HG03039 (cell line): ENCODE measurements at regions not wholly inside any gene's neighbourhood (a gene's known extent, or its start where the extent isn't known, plus 50 kb on each side); places are given as distances from the start of the nearest gene placed in this dataset.
"Not testable (repeated sequence)": the region's sequence is repeated elsewhere in the genome, so short reads cannot be mapped to it uniquely, and the experiment has no call there.

Experiments used
- ATAC-seq: cut with Tn5 transposase; IDR thresholded peaks from one replicate; pipeline ENCODE4 v1.9.1; 2021; ENCODE audit warnings: mild to moderate bottlenecking, moderate library complexity; ENCODE audit not compliant: unreplicated experiment

DNA sequence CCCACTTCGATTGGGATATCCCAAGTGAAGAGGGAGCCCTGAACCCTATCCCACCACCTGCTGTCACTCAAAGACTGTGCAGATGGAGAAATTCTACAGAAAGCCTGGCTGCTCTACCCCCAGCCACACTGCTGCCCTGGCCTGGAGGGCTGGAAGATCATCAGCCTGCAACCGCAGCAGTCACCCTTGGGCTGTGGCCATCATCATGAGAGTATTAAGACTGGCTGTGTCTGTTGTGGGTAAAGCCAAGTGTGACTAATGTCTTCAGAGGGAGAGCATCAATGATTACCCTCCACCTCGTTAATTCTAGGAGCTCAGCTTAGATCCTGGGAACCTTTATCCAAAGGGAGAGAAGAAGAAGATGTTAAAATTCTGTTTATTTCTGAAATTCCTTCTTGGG is 221.5 kb downstream of the TFCP2L1 start:
- ATAC-seq: no peak

- no peak for ATAC-seq
Measured at GRCh38 chr2:121064186-121064585, 220.8 kb downstream of the TFCP2L1 start.

- no peak for ATAC-seq
Measured at GRCh38 chr2:121065239-121065638, 219.8 kb downstream of the TFCP2L1 start.

DNA sequence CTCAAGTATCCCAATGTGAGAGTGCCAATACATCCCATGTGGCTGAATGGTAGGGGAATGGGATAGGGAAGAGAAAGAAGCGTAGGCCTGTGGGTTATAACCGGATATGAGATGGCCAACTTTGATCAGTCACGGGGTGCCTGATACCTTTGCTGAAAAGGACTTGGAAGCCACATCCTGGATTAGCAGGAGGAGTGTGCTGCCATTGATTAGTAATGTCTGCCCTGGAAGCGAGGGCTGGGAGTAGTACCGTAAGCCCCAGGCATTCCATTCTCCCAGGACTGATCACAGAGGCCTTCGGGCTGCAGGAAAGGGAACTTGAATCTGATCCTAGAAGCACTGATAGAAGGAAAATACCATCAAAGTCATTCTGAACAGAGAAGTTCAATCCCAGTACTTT is 218.5 kb downstream of the TFCP2L1 start:
- ATAC-seq: no peak

GRCh38 chr2:121068851-121069250 is 216.2 kb downstream of the TFCP2L1 start:
- ATAC-seq: no peak

DNA sequence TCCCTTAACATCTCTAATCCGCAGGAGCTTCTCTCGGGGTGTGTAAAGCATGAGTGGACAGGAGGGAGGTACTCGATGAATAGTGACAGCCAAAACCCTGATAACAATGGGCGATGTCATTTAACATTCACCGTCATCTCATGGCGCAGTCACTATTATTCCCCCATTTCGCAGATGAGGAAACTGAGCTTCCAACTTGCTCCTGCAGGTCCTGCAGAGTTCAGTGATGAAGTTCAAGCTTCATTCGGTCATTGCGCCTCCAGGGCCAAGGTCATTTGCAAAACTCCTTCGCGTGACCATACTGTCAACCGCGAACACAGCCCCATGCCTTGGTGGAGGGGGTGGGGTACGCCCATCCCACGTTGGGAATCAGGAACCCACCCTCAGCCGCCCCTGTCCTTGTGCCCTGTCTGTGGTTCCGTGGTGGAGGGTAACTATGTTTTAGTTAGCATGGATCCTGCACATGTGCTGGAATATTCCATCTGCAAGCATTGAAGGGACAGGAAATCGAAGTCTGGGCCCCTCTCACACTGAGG is 215.5 kb downstream of the TFCP2L1 start:
- ATAC-seq: no peak

- not testable (repeated sequence) for ATAC-seq
Measured at GRCh38 chr2:121070061-121070460, 214.9 kb downstream of the TFCP2L1 start.

- no peak for ATAC-seq
Measured at GRCh38 chr2:121071034-121071504, 213.9 kb downstream of the TFCP2L1 start.

- ATAC-seq: no peak
Measured at GRCh38 chr2:121072784-121073183, 212.2 kb downstream of the TFCP2L1 start.

DNA sequence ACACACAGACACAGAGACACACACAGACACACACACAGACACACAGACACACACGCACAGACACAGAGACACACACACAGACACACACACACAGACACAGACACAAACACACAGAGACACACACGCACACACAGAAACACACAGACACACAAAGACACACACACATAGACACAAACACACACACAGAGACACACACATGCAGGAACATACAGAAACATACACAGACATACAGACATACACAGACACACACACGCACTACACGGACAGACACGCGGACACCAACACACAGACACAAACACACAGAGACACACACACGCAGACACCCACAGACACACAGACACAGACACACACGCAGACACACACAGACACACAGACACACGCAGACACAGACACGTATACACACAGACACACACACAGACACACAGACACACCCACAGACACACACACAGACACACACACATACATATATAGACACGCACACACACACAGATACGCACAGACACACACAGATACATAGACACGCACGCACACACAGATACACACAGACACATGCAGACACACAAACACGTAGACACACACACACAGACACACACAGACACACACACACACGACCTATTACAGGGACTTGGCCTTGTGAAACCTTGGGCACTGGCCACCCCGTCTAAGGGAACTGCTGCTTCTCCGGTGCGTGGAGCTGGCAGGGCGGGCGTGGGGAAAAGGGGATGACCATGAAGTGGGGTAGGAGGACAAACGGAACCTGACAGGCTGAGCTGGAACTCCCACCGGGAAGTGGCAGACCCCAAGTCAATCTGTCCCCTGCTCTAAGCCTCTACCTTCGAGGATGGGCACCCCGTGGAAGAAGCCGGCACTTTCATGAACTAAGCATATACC is 211.4 kb downstream of the TFCP2L1 start:
- ATAC-seq: no peak

DNA sequence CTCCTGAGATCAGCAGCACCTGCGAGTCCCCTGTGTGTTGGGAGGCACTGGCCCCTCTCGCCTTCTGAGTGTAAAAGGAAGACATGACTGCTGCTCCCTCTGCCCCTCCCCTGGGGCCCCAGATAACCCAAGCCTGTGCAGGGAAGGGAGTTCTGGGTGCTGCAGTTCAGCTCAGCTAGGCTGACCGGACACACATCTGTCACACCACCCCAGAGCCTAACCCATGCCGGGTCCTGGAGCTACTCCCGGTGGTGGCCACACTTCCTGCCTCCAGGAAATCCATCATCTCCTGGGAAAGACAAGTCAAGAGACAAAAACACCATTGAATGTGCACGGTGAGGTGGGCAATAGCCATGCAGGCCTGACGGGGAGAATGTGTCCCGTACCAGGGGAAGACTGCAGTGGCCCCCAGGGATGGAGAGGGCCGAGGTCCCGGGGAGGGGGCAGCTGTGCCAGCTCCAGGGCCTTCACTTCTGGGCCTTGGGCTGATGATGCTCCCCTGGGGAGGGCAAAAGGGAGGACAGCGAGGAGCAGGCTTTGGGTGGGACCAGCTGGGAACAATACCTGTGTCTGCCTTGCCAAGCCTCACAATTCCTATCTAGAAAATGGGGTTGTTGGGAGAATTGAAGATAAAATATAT is 210.6 kb downstream of the TFCP2L1 start:
- ATAC-seq: no peak

DNA sequence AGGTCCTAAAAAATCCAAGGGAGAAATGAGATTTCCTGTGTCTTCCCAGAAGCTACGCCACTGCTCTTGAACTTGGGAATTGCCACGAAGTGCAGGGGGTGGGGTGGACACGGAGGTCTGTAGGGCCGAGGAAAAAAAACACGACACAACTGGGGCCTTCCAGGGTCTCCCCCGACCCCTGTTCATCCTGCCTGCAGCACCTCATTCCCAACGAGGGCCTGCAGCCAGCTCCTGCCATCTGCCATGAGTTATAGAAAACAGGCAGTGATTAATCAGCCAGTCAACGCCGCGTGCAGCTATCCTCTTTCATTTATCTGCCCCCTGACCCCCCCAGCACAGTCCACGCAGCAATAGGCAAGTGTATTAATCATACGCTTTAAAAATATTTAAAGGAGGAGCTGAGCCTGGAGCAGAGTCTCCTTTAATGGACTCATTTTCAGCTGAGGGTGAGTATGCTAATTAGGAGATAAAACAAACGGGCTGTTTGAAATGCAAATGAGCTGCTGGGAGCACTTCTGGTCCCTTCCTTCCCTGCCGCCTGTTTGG is 209.9 kb downstream of the TFCP2L1 start:
- ATAC-seq: no peak

DNA sequence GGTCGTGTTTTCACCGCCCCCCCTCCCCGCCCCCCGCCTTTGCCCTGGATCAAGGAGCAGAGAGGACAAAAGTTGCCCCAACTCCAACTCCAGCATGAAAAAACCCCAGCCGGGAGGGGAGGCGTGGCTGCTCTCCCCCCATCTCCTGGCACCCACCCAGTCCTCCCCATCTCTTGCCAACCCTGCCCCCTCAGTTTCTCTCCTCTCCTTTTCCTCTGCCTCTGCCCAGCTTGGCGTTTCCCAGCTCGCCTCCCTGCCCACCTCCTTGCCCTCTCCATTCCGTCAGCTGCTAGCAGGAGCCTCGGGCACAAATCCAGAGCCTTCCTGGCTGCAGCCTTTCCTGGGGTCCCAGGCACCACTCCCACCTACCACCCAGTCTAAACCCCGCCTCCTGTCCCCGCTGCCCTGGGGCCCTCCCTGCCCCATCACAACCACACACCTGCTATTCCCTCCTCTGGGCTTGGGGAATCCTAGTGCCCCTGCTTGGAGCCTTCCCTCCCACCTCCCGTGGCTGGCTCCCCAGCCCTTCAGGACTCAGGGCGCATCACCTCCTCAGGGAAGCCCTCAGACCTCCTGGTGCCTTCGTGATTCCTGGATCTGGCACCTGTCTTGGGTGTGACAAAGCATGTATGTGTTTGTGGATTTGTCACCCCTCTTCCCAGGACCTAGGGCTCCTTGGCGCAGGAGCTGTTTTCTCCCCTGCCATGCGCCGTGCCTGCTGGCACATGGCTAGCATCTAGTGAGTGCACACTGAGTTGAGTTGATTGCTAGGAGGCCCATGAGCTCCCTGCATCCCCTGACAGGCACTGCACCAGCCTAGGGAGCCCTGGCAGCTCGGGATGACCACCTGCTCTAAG is 209.1 kb downstream of the TFCP2L1 start:
- no peak for ATAC-seq

GRCh38 chr2:121076498-121076820 is 208.5 kb downstream of the TFCP2L1 start:
- ATAC-seq: no peak

DNA sequence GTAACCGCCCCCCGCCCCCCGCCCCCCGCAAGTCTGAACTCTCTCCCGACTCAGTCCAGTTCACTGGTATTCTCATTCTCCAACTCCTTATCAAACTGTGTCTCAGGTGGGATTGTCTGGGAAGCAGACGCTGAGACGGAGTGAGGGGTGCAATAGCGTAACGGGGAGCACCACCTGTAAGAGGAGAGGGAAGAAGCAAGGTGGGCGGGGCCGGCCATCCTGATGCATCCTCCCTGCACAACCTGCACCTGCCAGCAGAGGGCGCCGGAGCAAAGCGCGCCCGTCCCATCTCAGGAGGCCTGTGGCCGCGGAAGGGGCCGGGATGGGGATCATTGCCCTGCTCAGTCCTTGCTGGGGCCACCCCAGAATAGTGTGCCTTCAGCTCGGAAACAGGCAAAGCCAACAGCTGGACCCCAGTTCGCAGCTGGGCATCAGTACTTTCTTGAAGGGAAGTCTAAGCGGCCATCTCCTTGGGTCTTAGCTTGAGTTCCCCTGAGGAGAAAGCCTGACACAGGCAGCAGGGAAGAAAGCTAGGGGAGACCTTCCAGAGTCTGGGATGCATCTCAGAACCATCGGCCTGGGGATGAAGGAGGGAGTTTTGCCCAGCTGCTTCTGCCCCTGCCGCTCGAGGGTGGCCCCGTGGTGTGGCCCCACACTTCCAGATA is 208.0 kb downstream of the TFCP2L1 start:
- no peak for ATAC-seq

DNA sequence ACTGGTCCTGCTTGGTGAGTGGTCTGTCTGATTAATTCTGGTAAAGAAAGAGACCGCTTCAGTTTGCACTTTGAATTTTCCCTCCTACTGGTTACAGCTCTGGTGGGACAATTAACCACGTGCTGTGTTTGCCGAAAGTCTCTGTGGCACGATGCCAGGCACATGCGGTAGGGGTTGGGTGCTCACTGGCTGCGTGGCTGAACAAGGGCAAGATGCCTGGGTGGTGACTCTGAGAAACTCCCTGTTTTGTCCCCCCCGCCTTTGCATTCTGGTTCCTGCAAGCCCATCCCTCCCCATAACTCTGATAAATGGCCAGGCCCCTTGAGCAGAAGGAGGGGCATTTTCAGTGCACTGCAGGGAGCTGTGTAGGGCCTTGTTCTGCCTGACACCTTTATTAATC is 206.1 kb downstream of the TFCP2L1 start:
- no peak for ATAC-seq

DNA sequence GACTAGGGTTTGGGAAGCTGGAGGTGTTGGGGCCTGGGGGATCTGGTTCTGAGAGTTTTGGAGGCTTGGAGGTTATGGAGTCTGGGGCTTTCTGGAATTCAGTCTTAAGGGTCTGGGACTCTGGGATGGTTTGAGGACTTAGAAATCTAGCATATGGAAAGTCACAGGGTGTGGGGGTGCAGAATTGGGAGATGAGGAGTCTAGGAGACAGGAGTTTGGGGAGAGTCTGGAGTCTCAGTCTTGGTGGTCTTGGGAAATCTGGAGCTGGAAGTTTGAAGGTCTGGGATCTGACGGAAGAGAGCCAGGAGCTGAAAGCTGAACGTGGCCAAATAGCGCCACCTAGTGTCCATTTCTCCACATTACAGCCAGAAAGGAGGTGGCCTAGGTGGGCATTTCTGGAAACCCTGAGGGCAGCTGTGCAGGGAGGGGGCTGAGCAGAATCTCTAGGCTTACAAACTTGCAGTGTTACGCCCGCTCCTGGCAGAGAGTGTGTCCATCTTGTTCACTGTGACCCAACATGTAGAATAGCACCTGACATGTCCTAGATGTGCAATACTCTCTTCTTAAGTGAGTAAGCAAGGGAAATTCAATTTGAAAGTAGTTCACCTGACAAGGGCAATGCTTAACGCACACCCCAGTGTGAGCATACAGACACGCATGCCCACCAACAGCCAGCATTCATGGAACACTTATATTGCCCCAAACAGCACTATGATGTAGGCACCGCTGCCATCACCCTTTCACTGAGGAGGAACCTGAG is 204.8 kb downstream of the TFCP2L1 start:
- no peak for ATAC-seq

GRCh38 chr2:121081701-121082100 is 203.3 kb downstream of the TFCP2L1 start:
- no peak for ATAC-seq

DNA sequence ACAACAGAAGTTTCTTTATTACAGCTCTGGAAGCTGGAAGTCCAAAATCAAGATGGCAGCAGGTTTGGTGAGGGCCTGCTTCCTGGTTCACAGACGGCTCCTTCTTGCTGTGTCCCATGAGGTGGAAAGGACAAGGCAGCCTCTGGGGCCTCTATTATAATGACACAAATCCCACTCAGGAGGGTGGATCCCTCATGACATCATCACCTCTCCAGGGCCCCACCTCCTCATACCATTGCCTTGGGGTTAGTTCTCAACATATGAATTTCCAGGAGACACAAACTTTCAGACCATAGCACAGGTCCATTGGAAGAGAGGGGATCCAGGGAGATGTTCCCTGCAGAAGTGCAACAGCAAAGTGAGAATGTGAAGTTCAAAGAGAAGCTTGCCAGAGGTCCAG is 202.8 kb downstream of the TFCP2L1 start:
- ATAC-seq: no peak
